ENCODE measurements at regions not wholly inside any gene's neighbourhood (a gene's known extent, or its start where the extent isn't known, plus 50 kb on each side); places are given as distances from the start of the nearest gene placed in this dataset.
A peak's percentile ranks its signal among the peaks of the same experiment; 100 is the strongest.

- ATAC-seq (peak in 3 of 4 donors; percentile 57 to 91 (median 71)), DNase-seq (peak in 4 of 5 donors; percentile 29 to 41 (median 34))
- WGBS, 4 donors = 43 to 54% (median 49%) methylated on average over 10 of the region's 10 CpGs
- TF ChIP-seq CTCF (IDR thresholded peaks at IDR 0.05) (no peak), POLR2A (IDR thresholded peaks at IDR 0.05) (no peak)
- intact Hi-C loops (cut with DNase I) = no loop called here
- peaks cover 0 to 13% (median 0%) of the 10 kb centered on the region in 12 donors for H3K4me1 ChIP-seq
- no peaks in the 10 kb centered on the region for H3K27me3 ChIP-seq
- H3K4me3 ChIP-seq = no peak overlapping the region
- peak overlapping the region in 3 of 12 donors; percentile 14 to 50 (median 43) for H3K27ac ChIP-seq
- no peaks in the 10 kb centered on the region for H3K36me3 ChIP-seq
- H3K9me3 ChIP-seq = peaks cover 0 to 20% (median 1%) of the 10 kb centered on the region in 12 donors
Measured at GRCh38 chr13:107450931-107451330, 764.4 kb downstream of the LIG4 start.

GRCh38 chr13:107450431-107450830 lies 764.9 kb downstream of the LIG4 start:
- Histone ChIP-seq H3K36me3 (no peaks in the 10 kb centered on the region), H3K9me3 (peaks cover 0 to 20% (median 1%) of the 10 kb centered on the region in 12 donors), H3K4me3 (no peak overlapping the region), H3K27ac (no peak overlapping the region), H3K4me1 (peaks cover 0 to 13% (median 0%) of the 10 kb centered on the region in 12 donors), H3K27me3 (no peaks in the 10 kb centered on the region)
- no peak for ATAC-seq
- intact Hi-C loops (cut with DNase I) = no loop called here
- TF ChIP-seq CTCF (IDR thresholded peaks at IDR 0.05) (no peak), POLR2A (IDR thresholded peaks at IDR 0.05) (no peak)
- WGBS, 4 donors = 52 to 65% (median 61%) methylated on average over 6 of the region's 6 CpGs
- DNase-seq = no peak

GRCh38 chr13:107447591-107447990 lies 767.7 kb downstream of the LIG4 start:
- Histone ChIP-seq H3K4me3 (no peak overlapping the region), H3K9me3 (no peaks in the 10 kb centered on the region), H3K36me3 (no peaks in the 10 kb centered on the region), H3K4me1 (peaks cover 0 to 13% (median 0%) of the 10 kb centered on the region in 12 donors), H3K27ac (no peak overlapping the region), H3K27me3 (no peaks in the 10 kb centered on the region)
- WGBS, 4 donors = 75 to 78% (median 77%) methylated on average over 4 of the region's 4 CpGs
- no peak for DNase-seq
- no peak for ATAC-seq
- TF ChIP-seq CTCF (IDR thresholded peaks at IDR 0.05) = no peak
- TF ChIP-seq POLR2A (IDR thresholded peaks at IDR 0.05) = no peak
- intact Hi-C loops (cut with DNase I) = no loop called here

- no peak for ATAC-seq
- Histone ChIP-seq H3K4me3 (no peak overlapping the region), H3K27ac (no peak overlapping the region), H3K27me3 (no peaks in the 10 kb centered on the region), H3K36me3 (no peaks in the 10 kb centered on the region), H3K4me1 (no peaks in the 10 kb centered on the region), H3K9me3 (peaks cover 0 to 5% (median 0%) of the 10 kb centered on the region in 12 donors)
- WGBS, 4 donors = 78 to 85% (median 82%) methylated on average over 3 of the region's 3 CpGs
- TF ChIP-seq POLR2A (IDR thresholded peaks at IDR 0.05) = no peak
- no peak for TF ChIP-seq CTCF (IDR thresholded peaks at IDR 0.05)
- intact Hi-C loops (cut with DNase I) = no loop called here
- no peak for DNase-seq
Measured at GRCh38 chr13:107441279-107441678, 774.1 kb downstream of the LIG4 start.
